A549 (cell line): ENCODE measurements at regions not wholly inside any gene's neighbourhood (a gene's known extent, or its start where the extent isn't known, plus 50 kb on each side); places are given as distances from the start of the nearest gene placed in this dataset.

Experiments used
- ATAC-seq, 2 experiments: fragments of 200-7000 bp in 1 of 2; fragments of >200 bp in 1 of 2; cut with Nextera tagmentation in 1 of 2; cut with Tn5 transposase in 1 of 2; 3 replicates each; pipeline versions ENCODE4 v1.8.0 to v1.9.1; 2018 to 2020; ENCODE audit warnings: mild to moderate bottlenecking in 1 of 2, moderate library complexity in 1 of 2
- CTCF ChIA-PET: fragments of 300-600 bp; sonication (Branson Sonifier 250); formaldehyde crosslinking; extraction: SDS; loops from one replicate; lab custom pipeline; 2021; ENCODE audit warnings: antibody characterized with exemption, inconsistent platforms; lab: Yijun Ruan, JAX
- POLR2A ChIA-PET: fragments of 350-600 bp; formaldehyde crosslinking; extraction: SDS; loops from one replicate; lab custom pipeline; 2021; ENCODE audit warnings: antibody characterized with exemption, inconsistent platforms; lab: Yijun Ruan, JAX
- DNase-seq, 2 experiments: peaks; one replicate each; pipeline versions ENCODE4 v3.0.0 to v3.0.0-alpha.2; 2011 to 2016; ENCODE audit warnings: low read depth in 1 of 2, low spot score in 1 of 2
- FAIRE-seq: peaks from 2 replicates; lab custom pipeline; 2011; peaks lifted over from hg19 to GRCh38; lab: Jason Lieb, UNC
- H3K27ac ChIP-seq, 2 experiments: fragments of >200 bp; sonication (Bioruptor Twin); formaldehyde crosslinking; 3 replicates each; pipeline ENCODE4 v1.5.1; 2016 to 2017
- H3K4me1 ChIP-seq: fragments of >200 bp; sonication (Bioruptor Twin); formaldehyde crosslinking; 3 replicates; pipeline ENCODE4 v1.6.1; 2016
- H3K4me2 ChIP-seq: fragments of >200 bp; sonication (Bioruptor Twin); formaldehyde crosslinking; 3 replicates; pipeline ENCODE4 v1.6.1; 2016
- H3K4me3 ChIP-seq: fragments of >200 bp; sonication (Bioruptor Twin); formaldehyde crosslinking; 3 replicates; pipeline ENCODE4 v1.5.1; 2016
- H3K9me3 ChIP-seq: fragments of >200 bp; sonication (Bioruptor Twin); formaldehyde crosslinking; 3 replicates; pipeline ENCODE4 v1.6.1; 2016
- ATOH8 ChIP-seq: fragments of 250-450 bp; sonication (Bioruptor Pico); IDR thresholded peaks from 2 replicates; pipeline ENCODE4 v1.5.0; 2020; ENCODE audit warnings: low read depth, mild to moderate bottlenecking, moderate library complexity
- BCL3 ChIP-seq: fragments of >200 bp; sonication (Bioruptor Twin); formaldehyde crosslinking; IDR thresholded peaks from 3 replicates; pipeline ENCODE4 v1.6.1; 2016
- BHLHE40 ChIP-seq: IDR thresholded peaks from 2 replicates; pipeline ENCODE4 v1.6.1; 2012; ENCODE audit warnings: low read depth, low read length, inconsistent platforms
- CBX2 ChIP-seq: fragments of 200-600 bp; sonication (generic); IDR thresholded peaks from 2 replicates; pipeline ENCODE4 v1.6.1; 2016; ENCODE audit warnings: low read depth, mild to moderate bottlenecking, borderline replicate concordance
- CHD2 ChIP-seq: fragments of 150-350 bp; IDR thresholded peaks from 2 replicates; pipeline ENCODE4 v1.6.1; 2014; ENCODE audit warnings: low read length; ENCODE audit not compliant: partially characterized antibody
- CHD4 ChIP-seq: fragments of 200-600 bp; sonication (generic); IDR thresholded peaks from 2 replicates; pipeline ENCODE4 v1.6.1; 2016; ENCODE audit warnings: antibody characterized with exemption, mild to moderate bottlenecking, borderline replicate concordance
- EHF ChIP-seq: fragments of 250-450 bp; sonication (Bioruptor Pico); IDR thresholded peaks from 2 replicates; pipeline ENCODE4 v1.5.0; 2020; ENCODE audit warnings: mild to moderate bottlenecking
- EP300 ChIP-seq, 2 experiments: fragments of >200 bp; sonication (Bioruptor Twin); formaldehyde crosslinking; IDR thresholded peaks; 2 replicates in 1 of 2; 3 replicates in 1 of 2; pipeline ENCODE4 v1.6.1; 2016 to 2017
- HDAC2 ChIP-seq: fragments of 200-600 bp; sonication (generic); IDR thresholded peaks from 2 replicates; pipeline ENCODE4 v1.6.1; 2016
- HES2 ChIP-seq: fragments of >200 bp; sonication (Bioruptor Twin); formaldehyde crosslinking; IDR thresholded peaks from 2 replicates; pipeline ENCODE4 v1.6.1; 2016
- HOXB13 ChIP-seq: fragments of 250-450 bp; sonication (Bioruptor Pico); IDR thresholded peaks from 2 replicates; pipeline ENCODE4 v1.5.0; 2020; ENCODE audit warnings: low read depth, mild to moderate bottlenecking, moderate library complexity
- HOXB5 ChIP-seq: fragments of 250-450 bp; sonication (Bioruptor Pico); IDR thresholded peaks from 2 replicates; pipeline ENCODE4 v1.5.0; 2020; ENCODE audit warnings: mild to moderate bottlenecking, moderate library complexity
- JUNB ChIP-seq: fragments of >200 bp; sonication (Bioruptor Twin); formaldehyde crosslinking; IDR thresholded peaks from 2 replicates; pipeline ENCODE4 v1.6.1; 2016
- KDM1A ChIP-seq: fragments of 200-600 bp; sonication (generic); IDR thresholded peaks from 2 replicates; pipeline ENCODE4 v1.6.1; 2016; ENCODE audit warnings: low read depth, mild to moderate bottlenecking
- MAFK ChIP-seq: fragments of 450-650 bp; IDR thresholded peaks from 2 replicates; pipeline ENCODE4 v1.6.1; 2014; ENCODE audit not compliant: partially characterized antibody
- NFE2L2 ChIP-seq: fragments of 150-350 bp; conservative IDR thresholded peaks from 2 replicates; pipeline ENCODE4 v1.6.1; 2014; ENCODE audit warnings: low read length
- NR3C1 ChIP-seq: fragments of >200 bp; sonication (Bioruptor Twin); formaldehyde crosslinking; IDR thresholded peaks from 3 replicates; pipeline ENCODE4 v1.6.1; 2017
- PBX3 ChIP-seq: IDR thresholded peaks from 2 replicates; pipeline ENCODE4 v1.6.1; 2012
- POLR2AphosphoS2 ChIP-seq: conservative IDR thresholded peaks from 2 replicates; pipeline ENCODE4 v1.6.1; 2012; ENCODE audit warnings: low read length, improper control_type of control experiment, inconsistent platforms
- RARB ChIP-seq: fragments of 250-450 bp; sonication (Bioruptor Pico); IDR thresholded peaks from 2 replicates; pipeline ENCODE4 v1.8.0; 2021; ENCODE audit warnings: mild to moderate bottlenecking, moderate library complexity
- RCOR1 ChIP-seq: fragments of 150-350 bp; IDR thresholded peaks from 2 replicates; pipeline ENCODE4 v1.6.1; 2014; ENCODE audit warnings: antibody characterized with exemption, low read length, low read depth
- REST ChIP-seq: fragments of 200-600 bp; sonication (generic); IDR thresholded peaks from 2 replicates; pipeline ENCODE4 v1.6.1; 2016; ENCODE audit warnings: antibody characterized with exemption, mild to moderate bottlenecking, moderate library complexity
- SMC3 ChIP-seq: fragments of >200 bp; sonication (Bioruptor Twin); formaldehyde crosslinking; IDR thresholded peaks from 3 replicates; pipeline ENCODE4 v1.6.1; 2018; ENCODE audit warnings: inconsistent platforms
- SREBF2 ChIP-seq: fragments of 450-650 bp; IDR thresholded peaks from 2 replicates; pipeline ENCODE4 v1.6.1; 2014; ENCODE audit warnings: mild to moderate bottlenecking, moderate library complexity
- USF2 ChIP-seq: fragments of 450-650 bp; IDR thresholded peaks from 2 replicates; pipeline ENCODE4 v1.6.1; 2014; ENCODE audit warnings: antibody characterized with exemption
- ZFP36 ChIP-seq: fragments of 450-650 bp; IDR thresholded peaks from 2 replicates; pipeline ENCODE4 v1.6.1; 2014; ENCODE audit warnings: borderline replicate concordance; ENCODE audit not compliant: partially characterized antibody
- ZNF302 ChIP-seq: fragments of 250-450 bp; sonication (Bioruptor Pico); IDR thresholded peaks from 2 replicates; pipeline ENCODE4 v1.9.0; 2021; ENCODE audit warnings: inconsistent platforms, mild to moderate bottlenecking, moderate library complexity
- ZSCAN20 ChIP-seq: fragments of 250-450 bp; sonication (Bioruptor Pico); IDR thresholded peaks from 2 replicates; pipeline ENCODE4 v1.8.0; 2022; ENCODE audit warnings: mild to moderate bottlenecking, moderate library complexity
- WGBS: methylation state at CpG from one replicate; pipeline ENCODE4 v1.1.6; 2017; ENCODE audit errors: missing lambda C conversion rate; 5-methylcytosine and 5-hydroxymethylcytosine counted together

- no peaks in the 10 kb centered on the region for H3K4me1 ChIP-seq
- ChIA-PET CTCF (interaction anchor here (0.8 kb wide), 1 partner anchor 40 kb away, joined by 3 read pairs; no protein-coding TSS in a partner anchor), POLR2A (no interaction called here)
- no peak for DNase-seq
- no peak overlapping the region for H3K27ac ChIP-seq
- H3K9me3 ChIP-seq, result no peaks in the 10 kb centered on the region
- TF ChIP-seq HES2, result no peak
- TF ChIP-seq RARB (CRISPR knock-in tag), result no peak
- TF ChIP-seq NR3C1, result no peak
- TF ChIP-seq CHD2, result no peak
- TF ChIP-seq ZFP36, result no peak
- no peak for TF ChIP-seq POLR2AphosphoS2
- TF ChIP-seq ZNF302 (CRISPR knock-in tag), result no peak
- TF ChIP-seq CBX2, result no peak
- no peak for TF ChIP-seq BCL3
- TF ChIP-seq CHD4, result no peak
- no peak for TF ChIP-seq USF2
- no peak for TF ChIP-seq EP300 (IDR thresholded peaks at IDR 0.05)
- TF ChIP-seq HOXB13, result no peak
- TF ChIP-seq BHLHE40, result no peak
- TF ChIP-seq ZSCAN20 (CRISPR knock-in tag), result no peak
- no peak for TF ChIP-seq HDAC2
- no peak overlapping the region for H3K4me3 ChIP-seq
- no peak for FAIRE-seq
- no peak overlapping the region for H3K4me2 ChIP-seq
- ATAC-seq, result no peak
- WGBS, result 51% methylated on average over 13 of the region's 13 CpGs
Measured at GRCh38 chr2:128494640-128495321, 176.1 kb upstream of the HS6ST1 start.

- ChIA-PET CTCF (interaction anchor here (1.0 kb wide), 2 partner anchors 11 to 26 kb away, joined by 3 read pairs; no protein-coding TSS in a partner anchor), POLR2A (no interaction called here)
- DNase-seq (no peak), FAIRE-seq (no peak), ATAC-seq (no peak)
- no peaks in the 10 kb centered on the region for H3K4me1 ChIP-seq
- H3K4me3 ChIP-seq, result no peak overlapping the region
- no peak overlapping the region for H3K4me2 ChIP-seq
- no peak overlapping the region for H3K27ac ChIP-seq
- no peak for TF ChIP-seq MAFK
- no peak for TF ChIP-seq BHLHE40
- no peak for TF ChIP-seq JUNB
- TF ChIP-seq NFE2L2, result no peak
- no peak for TF ChIP-seq SREBF2
- no peak for TF ChIP-seq PBX3
- no peak for TF ChIP-seq CHD4
- no peak for TF ChIP-seq EHF (CRISPR knock-in tag)
- no peak for TF ChIP-seq RCOR1
- no peak for TF ChIP-seq SMC3
- TF ChIP-seq KDM1A, result no peak
- TF ChIP-seq HES2, result no peak
- no peak for TF ChIP-seq HDAC2
- TF ChIP-seq ATOH8 (CRISPR knock-in tag), result no peak
- no peak for TF ChIP-seq CBX2
- no peak for TF ChIP-seq REST
- TF ChIP-seq HOXB5 (CRISPR knock-in tag), result no peak
- H3K9me3 ChIP-seq, result no peaks in the 10 kb centered on the region
- WGBS, result 12% methylated on average over 4 of the region's 4 CpGs
Measured at GRCh38 chr2:128495996-128496547, 177.4 kb upstream of the HS6ST1 start.
